CD4-positive, alpha-beta T cell treated with Interleukin-21 for 1 hour (primary cell): ENCODE measurements at regions not wholly inside any gene's neighbourhood (a gene's known extent, or its start where the extent isn't known, plus 50 kb on each side); places are given as distances from the start of the nearest gene placed in this dataset.

ENCODE experiments used
- DNase-seq: peaks from one replicate; pipeline ENCODE4 v3.0.0-alpha.2; 2020

GRCh38 chr2:238657132-238658053 is 190.5 kb upstream of the TWIST2 start:
- no peak for DNase-seq

GRCh38 chr2:238658054-238658407 is 189.9 kb upstream of the TWIST2 start:
- DNase-seq: no peak

GRCh38 chr2:238658820-238659219 is 189.1 kb upstream of the TWIST2 start:
- no peak for DNase-seq

- no peak for DNase-seq
These were observed 188.7 kb upstream of the TWIST2 start for GRCh38 chr2:238659231-238659630.

- no peak for DNase-seq
These were observed 184.3 kb upstream of the TWIST2 start for GRCh38 chr2:238663586-238663985.

- DNase-seq: no peak
These were observed 182.0 kb upstream of the TWIST2 start for GRCh38 chr2:238665919-238666318.

- DNase-seq: no peak
These were observed 181.3 kb upstream of the TWIST2 start for GRCh38 chr2:238666543-238666942.

- no peak for DNase-seq
These were observed 180.9 kb upstream of the TWIST2 start for GRCh38 chr2:238667008-238667407.

- no peak for DNase-seq
These were observed 180.2 kb upstream of the TWIST2 start for GRCh38 chr2:238667639-238668038.

- DNase-seq: no peak
These were observed 179.5 kb upstream of the TWIST2 start for GRCh38 chr2:238668426-238668825.

- DNase-seq: no peak
These were observed 178.8 kb upstream of the TWIST2 start for GRCh38 chr2:238669046-238669445.

- no peak for DNase-seq
These were observed 178.3 kb upstream of the TWIST2 start for GRCh38 chr2:238669581-238670080.

GRCh38 chr2:238670111-238670585 is 177.7 kb upstream of the TWIST2 start:
- no peak for DNase-seq

- no peak for DNase-seq
These were observed 165.3 kb upstream of the TWIST2 start for GRCh38 chr2:238682536-238682935.

GRCh38 chr2:238684362-238685326 is 163.2 kb upstream of the TWIST2 start:
- no peak for DNase-seq

GRCh38 chr2:238685327-238685709 is 162.6 kb upstream of the TWIST2 start:
- DNase-seq: no peak

GRCh38 chr2:238685713-238686112 is 162.2 kb upstream of the TWIST2 start:
- no peak for DNase-seq

GRCh38 chr2:238686223-238686622 is 161.7 kb upstream of the TWIST2 start:
- no peak for DNase-seq

- DNase-seq: no peak
These were observed 159.4 kb upstream of the TWIST2 start for GRCh38 chr2:238688193-238689153.

GRCh38 chr2:238689331-238689730 is 158.6 kb upstream of the TWIST2 start:
- DNase-seq: no peak

- DNase-seq: no peak
These were observed 158.0 kb upstream of the TWIST2 start for GRCh38 chr2:238689871-238690389.

GRCh38 chr2:238690511-238690910 is 157.4 kb upstream of the TWIST2 start:
- DNase-seq: no peak
